LoVo (cell line): ENCODE measurements at regions not wholly inside any gene's neighbourhood (a gene's known extent, or its start where the extent isn't known, plus 50 kb on each side); places are given as distances from the start of the nearest gene placed in this dataset.

Source experiments
- DNase-seq: peaks from one replicate; pipeline ENCODE4 v3.0.0-alpha.2; 2016; ENCODE audit warnings: low spot score

DNA sequence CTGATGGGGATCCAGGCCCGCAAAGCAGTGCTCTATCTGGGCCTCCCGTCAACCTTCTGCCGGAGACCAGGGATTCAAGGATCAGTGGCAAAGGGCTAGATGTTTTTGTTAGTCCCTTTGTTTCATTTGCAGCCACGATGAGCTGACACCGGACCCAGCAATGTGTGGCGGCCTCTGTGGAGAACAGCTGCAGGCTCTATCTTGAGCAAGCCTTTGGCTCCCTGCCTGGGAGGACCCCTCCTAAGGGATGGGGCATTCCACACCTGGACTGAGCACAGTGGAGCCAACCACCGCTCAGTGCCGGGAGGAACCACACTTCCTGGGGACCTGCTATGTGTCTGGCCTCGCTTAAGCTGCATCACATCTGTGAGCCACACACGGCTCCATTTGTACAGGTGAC lies 215.8 kb downstream of the RBFOX3 start:
- no peak for DNase-seq

- DNase-seq: peak; percentile 64
Observed at GRCh38 chr17:79393358-79394052, 217.3 kb downstream of the RBFOX3 start.

- no peak for DNase-seq
Observed at GRCh38 chr17:79392598-79392997, 218.3 kb downstream of the RBFOX3 start.

DNA sequence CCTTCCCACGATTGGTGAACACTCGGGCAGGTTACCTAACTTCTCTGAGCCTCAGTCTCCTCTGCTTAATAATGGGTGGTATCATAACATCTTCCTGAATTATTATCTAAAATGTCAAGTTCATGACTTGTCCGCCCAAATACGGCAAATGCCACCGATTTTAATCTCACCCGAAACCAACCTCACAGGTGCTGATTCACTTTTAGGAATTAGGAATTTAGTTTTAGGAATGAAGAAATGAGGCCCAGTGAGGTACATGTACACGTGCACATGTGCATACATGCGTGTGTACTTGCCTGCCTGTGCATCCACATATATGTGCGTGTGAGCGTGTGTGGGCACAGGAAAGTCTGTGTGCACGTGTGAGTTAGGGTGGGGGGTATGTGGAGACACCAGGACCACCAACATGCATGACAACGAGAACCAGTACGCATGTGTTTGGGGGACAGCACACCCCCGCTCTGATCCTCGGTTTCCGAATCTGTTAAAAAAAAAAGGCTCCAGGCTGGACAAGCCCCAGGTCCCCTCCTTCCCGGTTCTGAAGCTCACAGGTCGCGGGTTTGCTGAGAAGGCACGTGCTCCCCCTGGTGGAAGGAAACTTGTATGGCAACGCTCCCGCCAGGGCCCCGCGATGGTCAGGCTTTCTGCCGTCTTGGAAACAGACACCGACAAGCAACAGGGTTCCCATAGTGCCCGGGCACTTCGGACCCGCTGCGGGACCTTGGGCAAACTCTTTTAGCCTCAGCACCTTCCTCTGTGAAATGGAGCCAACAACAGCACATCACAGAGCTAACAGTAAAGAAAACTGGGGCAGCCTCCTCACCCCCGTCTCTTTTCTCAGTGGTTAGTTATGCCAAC lies 219.2 kb downstream of the RBFOX3 start:
- DNase-seq: peak; percentile 74

DNA sequence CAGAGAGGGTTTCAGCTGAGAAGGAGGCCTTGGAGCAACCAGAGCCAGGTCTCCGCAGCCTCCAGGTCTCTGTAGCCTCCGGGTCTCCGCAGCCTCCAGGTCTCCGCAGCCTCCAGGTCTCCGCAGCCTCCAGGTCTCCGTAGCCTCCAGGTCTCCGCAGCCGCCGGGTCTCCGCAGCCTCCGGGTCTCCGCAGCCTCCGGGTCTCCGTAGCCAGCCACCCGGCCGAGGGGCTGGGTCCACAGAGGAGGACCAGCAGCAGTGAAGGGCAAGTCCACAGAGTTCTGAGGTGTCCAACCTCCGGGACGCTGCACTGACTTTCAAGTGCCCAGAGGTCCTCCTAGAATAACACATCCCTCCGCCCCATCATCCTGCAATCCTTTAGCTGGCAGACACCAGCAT lies 221.0 kb downstream of the RBFOX3 start:
- no peak for DNase-seq

- DNase-seq: peak; percentile 34
Observed at GRCh38 chr17:79388556-79389295, 222.1 kb downstream of the RBFOX3 start.

- no peak for DNase-seq
Observed at GRCh38 chr17:79387783-79388182, 223.1 kb downstream of the RBFOX3 start.

DNA sequence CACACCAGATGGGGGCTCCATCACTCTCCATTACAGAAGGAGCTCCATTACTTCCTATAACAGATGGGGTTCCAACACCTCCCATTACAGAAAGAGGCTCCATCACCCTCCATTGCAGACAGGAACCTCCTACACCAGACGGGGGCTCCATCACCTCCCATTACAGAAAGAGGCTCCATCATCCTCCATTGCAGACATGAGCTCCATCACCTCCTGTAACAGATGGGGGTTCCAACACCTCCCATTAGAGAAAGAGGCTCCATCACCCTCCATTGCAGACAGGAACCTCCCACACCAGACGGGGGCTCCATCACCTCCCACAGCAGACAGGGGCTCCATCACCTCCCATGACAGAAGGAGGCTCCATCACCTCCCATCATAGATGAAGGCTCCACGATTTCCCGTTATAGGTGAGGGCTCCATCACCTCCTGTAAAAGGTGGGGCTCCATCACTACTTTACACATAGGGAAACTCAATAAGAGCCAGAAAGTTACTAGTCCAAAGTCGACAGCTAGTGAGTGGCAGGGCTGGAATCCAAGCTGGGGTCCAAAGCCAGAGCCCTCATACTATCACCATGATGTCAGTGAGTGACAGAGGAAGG lies 224.8 kb downstream of the RBFOX3 start:
- no peak for DNase-seq

GRCh38 chr17:79382313-79382712 lies 228.5 kb downstream of the RBFOX3 start:
- DNase-seq: no peak

DNA sequence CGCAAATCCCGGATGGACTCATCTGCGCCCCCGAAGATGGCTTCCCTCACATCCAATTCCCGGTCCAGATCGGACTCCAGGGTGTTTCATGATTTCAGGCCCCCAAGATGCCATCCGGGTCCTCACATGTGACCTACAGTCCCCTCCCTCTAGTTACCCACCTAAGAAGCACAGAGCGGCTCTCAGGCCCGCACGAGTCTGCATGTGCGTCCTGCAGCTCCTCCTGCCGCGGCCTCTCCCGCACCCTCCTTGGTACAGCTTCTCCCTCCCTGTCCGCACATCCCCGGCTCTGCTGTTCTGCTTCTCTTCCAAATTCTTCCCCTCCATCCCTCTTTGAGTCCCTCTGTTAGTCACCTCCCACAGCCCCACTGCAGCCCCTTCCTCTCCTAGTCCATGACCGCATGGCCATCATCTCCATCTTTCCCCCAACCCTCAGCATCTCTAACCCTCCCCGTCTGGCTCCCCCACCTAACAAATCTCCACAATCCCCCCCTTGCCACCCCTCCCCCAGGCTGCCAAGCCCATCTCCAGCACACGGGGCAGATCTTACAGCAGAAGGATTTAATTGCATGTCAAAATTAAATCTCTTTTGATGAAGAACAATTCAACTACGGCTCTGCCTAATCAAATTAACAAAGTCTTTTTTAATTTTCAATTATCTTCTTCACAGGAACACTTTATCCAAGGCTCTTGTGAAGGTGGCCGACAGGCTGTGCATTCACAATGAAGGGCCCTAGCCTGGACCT lies 231.0 kb downstream of the RBFOX3 start:
- no peak for DNase-seq

GRCh38 chr17:79377230-79377786 lies 233.5 kb downstream of the RBFOX3 start:
- DNase-seq: no peak

GRCh38 chr17:79374807-79375206 lies 236.0 kb downstream of the RBFOX3 start:
- DNase-seq: no peak

DNA sequence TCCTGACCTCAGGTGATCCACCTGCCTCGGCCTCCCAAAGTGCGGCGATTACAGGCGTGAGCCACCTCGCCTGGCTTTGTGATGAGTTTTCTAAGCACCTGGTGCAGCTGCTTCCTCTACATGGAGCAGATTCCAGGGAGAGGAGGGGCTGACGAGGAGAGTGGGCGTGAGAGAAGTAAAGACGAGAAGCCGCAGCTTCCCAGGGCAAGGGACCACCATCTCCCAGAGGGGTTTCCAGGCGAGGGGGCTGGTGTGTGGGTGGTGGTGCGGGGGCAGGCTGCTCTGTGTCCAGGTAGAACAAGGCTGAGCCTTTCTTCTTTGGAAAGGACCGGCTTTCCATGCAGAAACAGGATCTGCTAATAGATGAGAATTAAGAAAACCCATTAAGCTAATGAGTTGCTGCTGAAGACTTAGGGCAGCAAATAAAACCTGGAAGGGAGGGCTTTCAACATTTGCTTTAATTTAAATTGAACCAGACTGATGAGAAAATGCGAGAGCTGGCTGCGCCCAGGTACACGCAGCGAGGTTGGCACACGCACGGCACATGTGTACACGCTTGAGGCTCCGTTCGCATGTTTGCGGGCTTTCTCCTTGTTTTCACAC lies 236.7 kb downstream of the RBFOX3 start:
- no peak for DNase-seq

DNA sequence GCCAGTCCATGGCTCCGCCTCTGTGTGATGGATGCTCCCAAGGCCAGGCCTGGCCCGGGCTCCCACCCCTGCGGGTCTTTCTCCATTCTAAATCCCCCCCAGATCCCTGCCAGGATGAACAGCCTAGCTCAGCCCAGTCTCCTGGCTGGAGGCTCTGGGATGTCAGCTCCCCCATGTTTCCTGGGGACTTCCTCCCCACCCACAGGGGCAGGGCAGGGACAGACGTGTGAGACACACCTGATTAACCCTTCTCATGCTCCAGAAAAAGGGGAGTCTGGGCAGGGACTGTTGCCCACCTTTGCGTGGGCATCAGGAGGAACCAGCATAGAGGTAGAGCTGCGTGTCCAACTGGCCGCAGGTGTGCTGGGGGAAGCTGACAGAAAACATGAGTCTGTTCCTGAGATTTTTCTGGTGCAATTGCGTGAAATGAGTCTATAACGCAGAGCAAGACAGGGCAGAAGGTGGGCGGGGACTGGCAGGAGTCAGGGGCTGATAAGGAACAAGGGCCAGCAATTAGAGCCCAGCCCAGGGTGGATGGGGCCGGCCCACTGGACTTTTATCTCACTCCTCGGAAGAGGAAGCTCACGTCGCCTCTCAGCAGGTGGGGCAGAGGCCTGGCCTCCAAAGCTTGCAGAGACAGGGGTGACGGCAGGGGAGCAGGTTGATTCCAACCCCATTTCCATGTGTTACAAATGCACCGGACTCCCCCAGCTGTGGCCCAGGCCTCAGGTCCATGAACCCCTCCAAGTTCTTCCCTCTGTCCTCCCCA lies 238.2 kb downstream of the RBFOX3 start:
- DNase-seq: no peak

- no peak for DNase-seq
Observed at GRCh38 chr17:79371984-79372383, 238.9 kb downstream of the RBFOX3 start.

DNA sequence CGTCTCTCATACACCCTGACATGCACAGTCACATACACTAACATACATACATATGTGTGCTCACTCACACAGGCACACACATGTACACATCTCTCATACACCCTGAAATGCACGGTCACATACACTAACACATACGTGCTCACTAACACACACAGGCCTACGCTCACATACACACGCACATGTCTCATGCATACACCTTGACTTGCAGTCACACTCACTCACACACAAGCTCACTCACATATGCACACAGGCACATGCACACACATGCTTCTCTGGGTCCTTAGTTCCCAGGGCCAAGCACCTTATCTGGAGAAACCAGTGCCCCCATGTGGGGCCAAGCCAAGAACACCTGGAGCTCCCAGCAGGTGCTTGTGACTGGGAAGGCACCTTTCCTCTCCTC lies 240.3 kb downstream of the RBFOX3 start:
- DNase-seq: no peak

GRCh38 chr17:79370126-79370525 lies 240.7 kb downstream of the RBFOX3 start:
- DNase-seq: no peak

GRCh38 chr17:79369532-79369931 lies 241.3 kb downstream of the RBFOX3 start:
- DNase-seq: no peak

GRCh38 chr17:79369001-79369400 lies 241.8 kb downstream of the RBFOX3 start:
- no peak for DNase-seq

DNA sequence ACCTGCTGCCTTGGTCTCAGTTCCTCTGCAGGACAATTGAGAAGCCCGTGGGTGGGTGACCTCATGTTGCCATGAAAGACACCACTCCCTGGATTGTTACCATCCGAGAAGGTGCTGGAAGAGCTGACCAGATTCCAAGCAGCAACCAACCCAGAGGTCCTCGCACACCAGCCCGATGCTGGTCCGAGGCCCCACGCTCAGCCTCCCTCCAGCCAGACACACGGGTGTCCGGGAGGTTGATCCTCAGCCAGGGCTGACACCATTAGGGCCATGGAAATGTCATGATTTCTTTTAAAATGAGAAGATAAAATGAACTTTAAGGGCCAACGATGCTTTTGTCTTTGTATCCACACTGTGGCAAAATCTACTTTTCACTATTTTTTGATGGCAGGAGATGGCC lies 242.3 kb downstream of the RBFOX3 start:
- no peak for DNase-seq
